ENCODE measurements at regions not wholly inside any gene's neighbourhood (a gene's known extent, or its start where the extent isn't known, plus 50 kb on each side); places are given as distances from the start of the nearest gene placed in this dataset.
"Not testable (repeated sequence)": the region's sequence is repeated elsewhere in the genome, so short reads cannot be mapped to it uniquely, and the experiment has no call there.

DNA sequence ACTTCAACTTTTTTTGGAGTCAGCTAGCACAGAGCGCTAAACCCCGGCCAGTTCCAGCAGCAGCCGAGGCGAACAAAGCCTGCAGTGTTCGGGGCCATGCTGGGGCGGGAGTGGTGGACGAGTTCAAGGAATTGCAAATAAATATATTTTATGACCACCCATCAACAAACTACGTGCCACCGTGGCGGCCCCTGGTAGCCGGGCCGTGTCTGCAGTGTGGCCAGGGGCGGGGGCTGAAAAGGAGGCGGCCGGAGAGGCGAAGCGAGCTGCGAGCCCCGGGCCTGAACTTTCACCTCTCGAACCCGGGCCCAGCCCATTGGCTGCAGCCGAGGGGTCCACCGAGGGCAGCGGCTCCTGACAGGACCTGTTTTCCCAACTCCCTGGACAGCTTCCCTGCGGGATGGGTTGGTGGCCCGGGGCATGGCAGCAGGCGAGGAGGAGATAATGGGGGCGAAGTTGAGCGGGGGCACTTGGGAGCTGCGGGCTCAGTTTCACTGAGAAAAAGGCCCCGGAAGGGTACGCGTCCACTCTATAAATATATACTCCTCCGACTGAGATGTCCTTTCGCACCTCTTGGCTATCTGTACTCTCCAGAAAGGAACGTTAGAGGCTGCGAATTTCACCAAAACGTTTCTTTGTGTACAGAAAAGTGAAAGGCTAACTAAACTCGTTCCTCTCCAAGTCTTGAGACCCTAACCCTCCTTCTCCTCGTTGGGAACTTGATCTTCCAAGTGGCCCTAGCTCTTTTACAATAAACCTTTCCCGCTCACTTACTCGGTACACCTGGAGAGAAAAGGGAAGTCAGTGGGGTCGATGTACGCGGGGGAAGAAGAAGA lies 164.6 kb upstream of the PPP1R3A start:
- Histone ChIP-seq H3K4me3 (ENCODE audit: low read depth, low read length) (peak overlapping the region; percentile 40), H4K12ac (ENCODE audit: low read depth, low read length) (no peak overlapping the region), H3K27ac (ENCODE audit: low read depth, low read length) (no peak overlapping the region), H2BK12ac (ENCODE audit: low read length) (no peak overlapping the region), H2AK5ac (ENCODE audit: low read length) (no peak overlapping the region), H2BK5ac (ENCODE audit: low read depth, low read length, poor library complexity) (no peak overlapping the region), H3K79me2 (ENCODE audit: control insufficient read depth, insufficient read depth, low read length, poor library complexity) (no peaks in the 10 kb centered on the region), H2BK120ac (ENCODE audit: insufficient read depth, low read length, poor library complexity) (no peak overlapping the region), H3K18ac (ENCODE audit: low read length) (no peak overlapping the region), H3K79me1 (ENCODE audit: low read length) (no peaks in the 10 kb centered on the region), H3K23ac (ENCODE audit: low read length) (no peak overlapping the region), H3K4ac (ENCODE audit: low read depth, low read length) (no peak overlapping the region), H3K4me1 (ENCODE audit: control insufficient read depth in 1 of 2, insufficient read depth in 2 of 2, low read length in 2 of 2) (peaks cover 15 to 27% of the 10 kb centered on the region in 2 experiments), H3K4me2 (ENCODE audit: low read length) (peak overlapping the region; percentile 79), H3K9me3 (ENCODE audit: insufficient read depth, low read depth, low read length) (peaks cover 4% of the 10 kb centered on the region), H3K36me3 (ENCODE audit: control insufficient read depth in 1 of 2, insufficient read depth in 2 of 2, low read length in 2 of 2) (no peaks in the 10 kb centered on the region), H3K27me3 (ENCODE audit: insufficient read depth, low read length) (peaks cover 43% of the 10 kb centered on the region), H2AFZ (ENCODE audit: insufficient read depth, low read length, poor library complexity) (peak overlapping the region; percentile 51), H3K14ac (ENCODE audit: low read length) (no peak overlapping the region), H4K91ac (ENCODE audit: low read depth, low read length) (no peak overlapping the region), H4K8ac (ENCODE audit: low read depth, low read length) (no peak overlapping the region), H3K9ac (ENCODE audit: low read length) (no peak overlapping the region)
- DNase-seq, result no peak
- no CpG with 5 or more reads among the region's 45 CpGs for WGBS (ENCODE audit: extremely low coverage, insufficient coverage, insufficient read length)

DNA sequence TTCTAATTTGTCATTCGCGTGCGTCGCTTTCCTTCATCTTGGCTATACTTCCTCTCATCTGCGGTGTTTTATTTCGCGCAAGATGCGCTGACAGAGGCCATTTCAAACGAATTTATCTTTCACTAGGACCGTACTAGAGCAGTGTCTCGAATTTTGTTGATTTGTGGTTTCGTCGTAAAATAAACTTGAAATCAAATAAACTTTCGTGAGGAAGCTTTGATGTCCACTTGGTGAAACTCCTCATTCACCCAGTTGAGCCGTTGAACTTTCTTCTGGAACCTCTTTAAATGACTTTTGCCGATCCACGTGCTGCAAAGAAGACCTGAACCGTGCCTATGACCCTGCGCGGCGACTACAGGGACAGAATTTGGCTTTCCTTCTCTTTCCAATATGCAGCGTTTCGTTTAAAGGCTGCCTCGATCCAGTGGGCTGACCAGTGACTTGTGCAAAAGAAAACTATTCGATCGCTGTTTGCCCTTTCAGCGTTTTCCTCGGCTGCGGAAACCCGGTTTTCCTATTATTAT lies 163.9 kb upstream of the PPP1R3A start:
- Histone ChIP-seq H3K4me3 (ENCODE audit: low read depth, low read length) (no peak overlapping the region), H4K12ac (ENCODE audit: low read depth, low read length) (no peak overlapping the region), H3K9me3 (ENCODE audit: insufficient read depth, low read depth, low read length) (peaks cover 4% of the 10 kb centered on the region), H2AFZ (ENCODE audit: insufficient read depth, low read length, poor library complexity) (no peak overlapping the region), H3K4ac (ENCODE audit: low read depth, low read length) (no peak overlapping the region), H3K79me2 (ENCODE audit: control insufficient read depth, insufficient read depth, low read length, poor library complexity) (no peaks in the 10 kb centered on the region), H3K23ac (ENCODE audit: low read length) (no peak overlapping the region), H3K9ac (ENCODE audit: low read length) (no peak overlapping the region), H2BK5ac (ENCODE audit: low read depth, low read length, poor library complexity) (no peak overlapping the region), H2BK120ac (ENCODE audit: insufficient read depth, low read length, poor library complexity) (no peak overlapping the region), H3K27me3 (ENCODE audit: insufficient read depth, low read length) (peaks cover 37% of the 10 kb centered on the region), H3K14ac (ENCODE audit: low read length) (no peak overlapping the region), H3K36me3 (ENCODE audit: control insufficient read depth in 1 of 2, insufficient read depth in 2 of 2, low read length in 2 of 2) (no peaks in the 10 kb centered on the region), H3K79me1 (ENCODE audit: low read length) (no peaks in the 10 kb centered on the region), H2BK12ac (ENCODE audit: low read length) (no peak overlapping the region), H3K4me2 (ENCODE audit: low read length) (peak overlapping the region; percentile 79), H4K8ac (ENCODE audit: low read depth, low read length) (no peak overlapping the region), H3K4me1 (ENCODE audit: control insufficient read depth in 1 of 2, insufficient read depth in 2 of 2, low read length in 2 of 2) (peaks cover 14 to 25% of the 10 kb centered on the region in 2 experiments), H2AK5ac (ENCODE audit: low read length) (no peak overlapping the region), H3K27ac (ENCODE audit: low read depth, low read length) (no peak overlapping the region), H3K18ac (ENCODE audit: low read length) (no peak overlapping the region), H4K91ac (ENCODE audit: low read depth, low read length) (no peak overlapping the region)
- DNase-seq, result peak in 1 of 2 donors; percentile 7
- no CpG with 5 or more reads among the region's 30 CpGs for WGBS (ENCODE audit: extremely low coverage, insufficient coverage, insufficient read length)

DNA sequence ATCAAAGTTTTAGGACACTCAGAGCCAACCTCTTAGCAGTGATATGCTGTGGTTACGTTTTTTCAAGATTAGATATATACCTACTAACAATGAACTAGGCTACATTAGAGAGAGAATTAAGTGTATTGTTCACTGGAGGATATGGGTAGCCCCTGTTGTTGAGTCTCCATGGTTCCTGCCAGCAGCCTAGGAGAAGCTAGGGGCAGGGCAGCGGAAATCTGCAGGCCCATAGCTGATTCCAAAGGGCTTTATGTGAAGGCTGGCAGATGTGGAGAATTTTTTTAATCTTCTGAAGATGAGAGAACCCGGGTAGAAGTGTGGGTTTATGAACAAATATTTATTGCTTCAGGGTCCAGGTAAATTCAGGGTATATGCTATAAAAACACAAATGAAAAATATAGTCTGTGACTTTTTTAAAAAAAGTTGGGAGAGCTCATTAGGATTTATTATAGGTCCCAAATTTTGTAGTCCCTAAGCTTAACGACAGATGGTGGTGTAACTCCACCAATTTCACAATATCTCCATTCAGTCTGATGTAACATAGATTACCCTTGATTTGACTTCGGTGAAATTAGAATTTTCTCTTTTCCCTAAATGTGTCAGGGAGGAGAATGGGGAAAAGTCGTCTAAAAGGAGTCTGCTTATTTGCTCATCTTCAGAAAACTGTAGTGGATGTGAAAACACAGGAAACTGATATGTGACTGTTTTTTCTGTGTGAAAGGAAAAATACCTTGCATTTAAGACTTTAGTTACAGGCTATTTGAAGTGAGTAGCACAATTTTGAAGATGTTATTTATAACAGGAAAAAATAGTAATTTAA lies 163.0 kb upstream of the PPP1R3A start:
- Histone ChIP-seq H3K9ac (ENCODE audit: low read length) (no peak overlapping the region), H3K9me3 (ENCODE audit: insufficient read depth, low read depth, low read length) (peaks cover 4% of the 10 kb centered on the region), H2BK5ac (ENCODE audit: low read depth, low read length, poor library complexity) (no peak overlapping the region), H3K4me1 (ENCODE audit: control insufficient read depth in 1 of 2, insufficient read depth in 2 of 2, low read length in 2 of 2) (peaks cover 9 to 23% of the 10 kb centered on the region in 2 experiments), H2AK5ac (ENCODE audit: low read length) (no peak overlapping the region), H3K23ac (ENCODE audit: low read length) (no peak overlapping the region), H3K27ac (ENCODE audit: low read depth, low read length) (no peak overlapping the region), H4K91ac (ENCODE audit: low read depth, low read length) (no peak overlapping the region), H3K18ac (ENCODE audit: low read length) (no peak overlapping the region), H3K27me3 (ENCODE audit: insufficient read depth, low read length) (peaks cover 29% of the 10 kb centered on the region), H4K12ac (ENCODE audit: low read depth, low read length) (no peak overlapping the region), H3K14ac (ENCODE audit: low read length) (no peak overlapping the region), H3K4me3 (ENCODE audit: low read depth, low read length) (no peak overlapping the region), H2BK120ac (ENCODE audit: insufficient read depth, low read length, poor library complexity) (no peak overlapping the region), H4K8ac (ENCODE audit: low read depth, low read length) (no peak overlapping the region), H3K4me2 (ENCODE audit: low read length) (no peak overlapping the region), H2BK12ac (ENCODE audit: low read length) (no peak overlapping the region), H3K4ac (ENCODE audit: low read depth, low read length) (no peak overlapping the region), H3K36me3 (ENCODE audit: control insufficient read depth in 1 of 2, insufficient read depth in 2 of 2, low read length in 2 of 2) (no peaks in the 10 kb centered on the region), H2AFZ (ENCODE audit: insufficient read depth, low read length, poor library complexity) (no peak overlapping the region), H3K79me1 (ENCODE audit: low read length) (no peaks in the 10 kb centered on the region), H3K79me2 (ENCODE audit: control insufficient read depth, insufficient read depth, low read length, poor library complexity) (no peaks in the 10 kb centered on the region)
- DNase-seq, result peak in 1 of 2 donors; percentile 74
- no CpG with 5 or more reads among the region's 6 CpGs for WGBS (ENCODE audit: extremely low coverage, insufficient coverage, insufficient read length)

DNA sequence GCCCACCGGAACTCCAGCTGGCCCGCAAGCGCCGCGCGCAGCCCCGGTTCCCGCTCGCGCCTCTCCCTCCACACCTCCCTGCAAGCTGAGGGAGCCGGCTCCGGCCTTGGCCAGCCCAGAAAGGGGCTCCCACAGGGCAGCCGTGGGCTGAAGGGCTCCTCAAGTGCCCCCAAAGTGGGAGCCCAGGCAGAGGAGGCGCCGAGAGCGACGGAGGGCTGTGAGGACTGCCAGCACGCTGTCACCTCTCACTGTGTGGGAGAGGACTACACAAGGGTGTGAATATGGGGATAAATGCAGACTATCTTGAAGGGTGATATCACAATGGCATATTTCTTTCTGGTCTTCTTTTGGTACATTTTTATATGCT lies 158.3 kb upstream of the PPP1R3A start:
- not testable (repeated sequence) for H3K14ac ChIP-seq (ENCODE audit: low read length); H3K23ac ChIP-seq (ENCODE audit: low read length); H3K4ac ChIP-seq (ENCODE audit: low read depth, low read length); H2BK12ac ChIP-seq (ENCODE audit: low read length); H3K4me3 ChIP-seq (ENCODE audit: low read depth, low read length); H4K91ac ChIP-seq (ENCODE audit: low read depth, low read length); H4K12ac ChIP-seq (ENCODE audit: low read depth, low read length); H3K79me1 ChIP-seq (ENCODE audit: low read length); H3K4me1 ChIP-seq (ENCODE audit: control insufficient read depth in 1 of 2, insufficient read depth in 2 of 2, low read length in 2 of 2); H3K18ac ChIP-seq (ENCODE audit: low read length); H3K4me2 ChIP-seq (ENCODE audit: low read length); H4K8ac ChIP-seq (ENCODE audit: low read depth, low read length); H2BK5ac ChIP-seq (ENCODE audit: low read depth, low read length, poor library complexity); H3K9me3 ChIP-seq (ENCODE audit: insufficient read depth, low read depth, low read length); H2AK5ac ChIP-seq (ENCODE audit: low read length); H2BK120ac ChIP-seq (ENCODE audit: insufficient read depth, low read length, poor library complexity); H3K36me3 ChIP-seq (ENCODE audit: control insufficient read depth in 1 of 2, insufficient read depth in 2 of 2, low read length in 2 of 2); H3K27ac ChIP-seq (ENCODE audit: low read depth, low read length); H3K9ac ChIP-seq (ENCODE audit: low read length); H3K27me3 ChIP-seq (ENCODE audit: insufficient read depth, low read length); H3K79me2 ChIP-seq (ENCODE audit: control insufficient read depth, insufficient read depth, low read length, poor library complexity); H2AFZ ChIP-seq (ENCODE audit: insufficient read depth, low read length, poor library complexity); DNase-seq
- WGBS (ENCODE audit: extremely low coverage, insufficient coverage, insufficient read length), result no CpG with 5 or more reads among the region's 18 CpGs
